ENCODE measurements at regions not wholly inside any gene's neighbourhood (a gene's known extent, or its start where the extent isn't known, plus 50 kb on each side); places are given as distances from the start of the nearest gene placed in this dataset.

DNA sequence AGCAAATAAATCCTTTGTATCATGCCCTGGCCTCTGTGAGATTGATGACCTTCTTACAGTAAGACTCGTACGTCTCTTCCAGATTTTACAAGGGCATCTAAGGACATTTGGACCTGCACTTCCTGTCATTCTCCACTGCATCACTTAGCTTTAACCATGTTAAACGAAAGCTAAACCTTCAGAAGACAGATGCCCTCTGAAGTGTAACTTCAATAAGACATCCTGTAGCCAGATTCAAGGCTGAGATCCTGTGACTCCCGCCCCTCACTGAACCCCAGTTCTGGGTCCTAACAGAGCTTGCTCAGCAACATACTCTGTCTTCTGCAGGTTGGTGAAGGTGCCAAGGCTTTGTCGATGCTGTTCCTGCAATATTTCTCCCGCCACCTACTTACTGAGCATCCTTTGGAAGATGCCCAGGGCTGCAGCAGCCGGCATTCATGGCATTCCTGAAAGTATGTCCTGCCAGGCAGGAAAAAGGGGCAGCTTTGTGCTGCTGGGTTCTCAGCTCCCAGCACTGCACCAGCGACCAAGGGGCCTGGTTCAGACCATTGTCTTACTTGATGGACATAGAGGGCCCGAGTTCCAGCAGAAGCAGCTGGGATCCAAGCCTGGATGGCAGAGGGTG, 131.1 kb downstream of the AXIN2 start:
- H2BK120ac ChIP-seq (ENCODE audit: low read depth, low read length), result no peak overlapping the region
- H4K5ac ChIP-seq (ENCODE audit: low read depth, low read length), result no peak overlapping the region
- no peak overlapping the region for H3K9ac ChIP-seq (ENCODE audit: low read depth, low read length)
- DNase-seq, result no peak
- intact Hi-C loops (cut with micrococcal nuclease) (no loop called here), dilution Hi-C loops (cut with HindIII; ENCODE audit: low sequenced_read_pairs, unreplicated experiment) (no loop called here), in situ Hi-C loops (cut with MboI; ENCODE audit: low sequenced_read_pairs) (no loop called here)
- no peaks in the 10 kb centered on the region for H3K79me1 ChIP-seq (ENCODE audit: low read depth in 1 of 2, low read length in 2 of 2)
- no peak overlapping the region for H4K91ac ChIP-seq (ENCODE audit: insufficient read depth, low read depth, low read length)
- H2AK9ac ChIP-seq (replicated peaks; ENCODE audit: low read depth, low read length, poor library complexity), result no peak overlapping the region
- no peak overlapping the region for H4K8ac ChIP-seq (ENCODE audit: low read depth in 2 of 2, low read length in 2 of 2)
- ChIA-PET POLR2A (ENCODE audit: unreplicated experiment) (no interaction called here), CTCF (no interaction called here)
- H3K4me3 ChIP-seq (ENCODE audit: insufficient read depth, low read depth, low read length), result no peak overlapping the region
- H3K4me1 ChIP-seq (ENCODE audit: control insufficient read depth, insufficient read depth, low read length), result no peaks in the 10 kb centered on the region
- no peaks in the 10 kb centered on the region for H3K36me3 ChIP-seq (ENCODE audit: control insufficient read depth, insufficient read depth, low read length)
- no peak for ATAC-seq (ENCODE audit: low read depth)
- no peak overlapping the region for H3K14ac ChIP-seq (replicated peaks; ENCODE audit: low read depth, low read length)
- no peak overlapping the region for H3K23ac ChIP-seq (ENCODE audit: low read depth, low read length)
- H3K56ac ChIP-seq (ENCODE audit: extremely low read depth, insufficient read depth, low read length), result no peak overlapping the region
- H3K9me3 ChIP-seq (ENCODE audit: control insufficient read depth, insufficient read depth, low read length), result no peaks in the 10 kb centered on the region
- H4K20me1 ChIP-seq (ENCODE audit: insufficient read depth, low read length), result no peaks in the 10 kb centered on the region
- no peak overlapping the region for H3K4me2 ChIP-seq (ENCODE audit: low read depth, low read length)
- H2AK5ac ChIP-seq (ENCODE audit: low read depth, low read length), result no peak overlapping the region
- no TSS peak for BruUV-seq (replicated peaks)
- H3K27ac ChIP-seq (ENCODE audit: insufficient read depth, low read length), result no peak overlapping the region
- no peak overlapping the region for H2BK20ac ChIP-seq (ENCODE audit: low read depth, low read length)
- no peak overlapping the region for H2BK15ac ChIP-seq (ENCODE audit: low read depth, low read length)
- no peak overlapping the region for H3K18ac ChIP-seq (ENCODE audit: low read depth, low read length)
- WGBS, 2 experiments (ENCODE audit: extremely low coverage in 2 of 2, insufficient read length in 1 of 2), result no CpG with 5 or more reads among the region's 9 CpGs
- H2BK5ac ChIP-seq (ENCODE audit: low read depth, low read length, poor library complexity, severe bottlenecking), result no peak overlapping the region
- peaks cover 2% of the 10 kb centered on the region; the same call in 1 of the 2 replicates for H3K27me3 ChIP-seq (ENCODE audit: control insufficient read depth, insufficient read depth, low read length)
- no peak overlapping the region for H2AFZ ChIP-seq (replicated peaks; ENCODE audit: low read length, poor library complexity)
- H3K9me1 ChIP-seq (ENCODE audit: insufficient read depth, low read length), result no peaks in the 10 kb centered on the region
- H3K4ac ChIP-seq (ENCODE audit: low read depth, low read length), result no peak overlapping the region
- TF ChIP-seq MAZ (IDR thresholded peaks at IDR 0.05; ENCODE audit: borderline replicate concordance, low read depth, low read length) (no peak), CEBPB (IDR thresholded peaks at IDR 0.05; ENCODE audit: low read depth, low read length) (no peak)

All from IMR-90 (cell line).